ENCODE measurements at regions not wholly inside any gene's neighbourhood (a gene's known extent, or its start where the extent isn't known, plus 50 kb on each side); places are given as distances from the start of the nearest gene placed in this dataset.
A peak's percentile ranks its signal among the peaks of the same experiment; 100 is the strongest.
"Not testable (repeated sequence)": the region's sequence is repeated elsewhere in the genome, so short reads cannot be mapped to it uniquely, and the experiment has no call there.

DNA sequence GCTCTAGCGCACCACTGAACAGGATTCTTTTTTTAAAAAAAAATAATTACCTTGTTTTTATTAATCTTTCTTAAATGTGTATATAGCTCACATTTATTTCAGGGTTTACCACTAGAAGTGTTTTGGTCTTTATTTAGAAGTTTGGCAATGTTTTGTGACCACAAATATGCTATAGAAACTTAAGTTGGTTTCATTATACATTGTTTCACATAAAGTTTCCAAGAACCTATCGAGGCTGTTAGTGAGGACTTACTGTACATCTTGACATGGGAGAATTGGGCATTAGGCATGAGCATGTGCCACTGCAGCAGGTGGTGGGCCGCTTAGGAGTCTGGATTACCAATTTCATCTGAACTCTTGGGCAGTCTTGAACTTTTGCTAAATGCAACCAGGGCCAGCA lies 77.9 kb upstream of the TMEM164 start:
- ATAC-seq; DNase-seq; intact Hi-C loops (cut with micrococcal nuclease): not testable (repeated sequence)

DNA sequence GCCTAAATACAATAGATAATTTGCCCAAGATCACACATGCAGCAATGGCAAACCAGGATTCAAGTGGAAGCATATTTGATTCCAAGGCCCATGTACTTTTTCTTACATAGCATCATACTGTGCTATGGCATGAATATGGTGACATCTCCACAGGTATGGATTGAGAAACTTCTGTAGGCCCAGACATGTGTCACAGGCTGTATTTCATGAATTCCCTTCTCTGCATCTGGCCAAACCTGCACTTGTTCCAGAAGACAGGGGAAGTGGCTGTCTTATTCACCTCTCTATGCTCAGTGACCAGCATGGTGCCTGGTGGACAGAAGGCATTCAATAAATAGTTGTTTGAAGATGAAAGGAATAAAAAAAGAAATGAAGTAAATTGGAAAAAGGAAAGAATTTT lies 77.3 kb upstream of the TMEM164 start:
- DNase-seq (no peak), ATAC-seq (no peak)
- intact Hi-C loops (cut with micrococcal nuclease) = no loop called here

DNA sequence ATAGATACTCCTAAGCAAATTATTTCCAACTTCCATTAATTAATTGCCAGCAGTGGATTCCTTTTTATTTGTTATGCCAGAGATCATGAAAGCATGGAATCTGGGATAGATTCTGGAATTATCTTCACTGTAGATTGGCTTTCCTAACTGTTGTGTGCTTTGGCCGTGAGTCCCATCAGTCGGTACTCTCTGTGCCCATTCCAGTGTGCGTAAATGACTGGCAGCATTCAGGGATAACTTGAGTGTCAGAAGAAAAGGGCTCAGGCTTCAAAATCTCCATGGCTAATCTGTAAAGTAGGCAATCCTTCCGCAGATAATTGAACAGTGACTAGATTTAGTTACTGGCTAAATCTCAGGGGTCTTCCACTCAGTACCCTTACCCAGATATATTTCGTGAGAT lies 76.8 kb upstream of the TMEM164 start:
- intact Hi-C loops (cut with micrococcal nuclease) = no loop called here
- ATAC-seq (peak; percentile 50), DNase-seq (no peak)

DNA sequence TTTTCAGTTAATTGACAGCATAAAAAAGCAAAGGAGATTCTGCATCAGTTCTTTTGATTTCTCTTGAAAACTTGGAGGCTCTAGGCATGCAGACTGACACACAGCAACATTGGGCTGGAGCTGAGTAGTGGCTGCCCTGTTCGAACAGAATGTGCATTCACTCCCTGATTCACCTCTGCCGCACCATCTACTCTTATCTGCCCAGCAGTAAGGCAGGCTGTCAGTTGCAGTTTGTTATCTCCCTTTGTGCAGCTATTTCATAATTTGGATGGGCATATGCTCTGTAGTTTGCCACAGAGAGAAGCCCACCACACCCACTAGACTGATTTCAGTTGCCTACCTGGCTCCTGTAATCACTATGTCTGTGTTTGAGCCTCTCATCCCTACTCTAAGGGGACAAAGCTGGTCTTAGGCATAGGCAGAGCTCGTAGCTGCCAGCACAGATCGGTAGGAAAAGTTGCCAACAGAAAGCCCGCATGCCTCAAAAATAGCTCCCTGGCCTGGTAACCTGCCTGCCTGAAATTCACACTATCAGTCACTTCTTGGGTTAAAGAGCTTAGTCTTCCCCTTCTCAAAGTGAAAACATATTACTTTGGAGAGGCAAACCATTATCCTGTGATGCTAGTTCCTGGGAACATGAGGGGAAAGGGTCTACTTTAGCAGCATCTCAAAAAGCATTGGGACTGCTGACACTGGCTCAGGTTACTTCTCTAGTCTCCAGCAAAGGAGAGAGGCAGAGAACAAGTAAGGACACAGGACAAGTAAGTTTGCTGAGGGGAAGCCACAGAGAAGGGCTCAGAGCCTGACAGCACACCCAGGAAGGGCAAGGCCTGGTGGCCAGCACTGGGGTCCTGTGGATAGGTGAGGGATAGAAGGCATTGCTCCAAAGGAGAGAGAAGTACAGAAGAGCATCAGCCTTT lies 75.9 kb upstream of the TMEM164 start:
- DNase-seq (no peak), ATAC-seq (peak; percentile 86)
- intact Hi-C loops (cut with micrococcal nuclease) = no loop called here

DNA sequence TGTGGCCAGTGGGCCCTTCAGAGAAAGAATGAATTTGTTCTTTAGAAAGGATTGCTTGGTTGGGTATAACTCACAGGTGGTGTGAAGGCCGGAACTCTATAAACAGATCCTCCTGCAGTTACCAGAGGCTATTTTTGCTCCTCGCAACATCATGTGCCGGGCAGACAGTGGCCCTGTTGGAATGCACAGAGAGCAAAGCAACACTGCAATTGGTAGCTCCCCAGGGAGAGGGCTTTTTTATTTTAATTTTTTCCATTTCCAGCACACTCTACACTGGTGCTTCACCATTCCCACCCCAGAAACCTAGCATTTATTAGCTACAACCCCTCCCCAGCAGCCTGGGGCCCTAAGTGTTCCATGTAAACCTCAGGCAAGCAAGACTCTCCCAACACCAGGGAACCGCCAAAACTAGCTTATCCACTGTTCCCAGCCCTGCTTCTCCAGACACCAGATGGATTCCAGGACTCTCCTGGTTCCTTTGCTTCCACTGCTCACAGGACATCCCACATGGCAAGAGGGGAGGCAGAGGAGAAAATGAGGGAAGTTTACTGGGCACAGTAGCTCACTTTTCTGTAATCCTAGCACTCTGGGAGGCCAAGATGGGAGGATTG lies 75.1 kb upstream of the TMEM164 start:
- DNase-seq = peak; percentile 31
- intact Hi-C loops (cut with micrococcal nuclease) = no loop called here
- ATAC-seq = peak; percentile 93

DNA sequence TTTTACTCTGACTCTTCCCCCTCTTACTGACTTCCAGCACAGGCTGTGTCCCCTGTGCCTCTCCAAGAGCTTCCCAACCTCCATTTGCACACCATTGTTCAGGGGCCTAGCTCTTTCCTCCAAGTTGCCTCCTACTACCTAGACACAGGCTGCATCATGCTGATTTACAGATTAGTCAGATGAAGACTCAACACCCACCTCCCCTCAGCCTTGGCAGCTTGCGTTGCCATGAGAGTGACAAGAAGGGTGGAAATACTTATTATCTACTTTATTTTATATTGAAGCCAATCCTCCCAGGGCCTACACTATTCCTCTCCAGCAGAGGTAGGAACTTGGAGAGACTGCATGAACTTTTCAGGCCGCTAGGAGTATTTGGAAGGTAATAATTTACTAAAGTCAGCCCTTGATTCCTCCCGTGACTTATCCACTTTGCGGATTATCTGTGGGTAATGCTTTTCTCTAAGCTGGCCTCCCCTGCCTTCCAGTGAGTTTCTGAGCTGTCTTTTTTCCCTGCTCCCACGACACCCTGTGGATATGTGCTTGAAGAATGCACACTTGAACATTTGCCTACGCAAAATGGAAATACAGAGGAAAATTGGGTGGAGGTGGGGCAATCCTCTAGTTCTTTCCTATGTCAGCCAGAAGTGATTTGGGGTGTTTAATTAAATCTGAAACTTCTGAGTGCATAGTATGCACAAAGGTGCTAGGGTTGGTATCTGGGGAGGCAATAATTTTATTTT lies 74.1 kb upstream of the TMEM164 start:
- no peak for DNase-seq
- ATAC-seq = no peak
- intact Hi-C loops (cut with micrococcal nuclease) = no loop called here

DNA sequence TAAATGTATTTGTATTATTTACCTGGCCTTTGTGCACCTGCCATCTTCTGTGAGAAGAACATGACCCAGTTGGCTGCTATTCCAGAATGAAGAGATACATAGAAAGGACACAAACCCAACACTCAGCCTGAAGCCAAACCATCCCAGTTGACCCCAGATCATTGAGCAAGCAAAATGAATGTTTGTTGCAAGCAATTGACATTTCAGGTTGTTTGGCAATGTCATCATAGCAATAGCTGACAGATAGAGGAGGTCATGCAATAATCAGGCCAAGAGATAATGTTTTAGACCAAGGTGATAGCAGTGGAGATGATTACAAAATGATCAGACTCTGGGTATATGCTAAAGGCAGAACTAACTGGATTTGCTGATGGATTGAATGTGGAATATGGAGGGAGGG lies 71.2 kb upstream of the TMEM164 start:
- ATAC-seq (no peak), DNase-seq (no peak)
- intact Hi-C loops (cut with micrococcal nuclease) = no loop called here

DNA sequence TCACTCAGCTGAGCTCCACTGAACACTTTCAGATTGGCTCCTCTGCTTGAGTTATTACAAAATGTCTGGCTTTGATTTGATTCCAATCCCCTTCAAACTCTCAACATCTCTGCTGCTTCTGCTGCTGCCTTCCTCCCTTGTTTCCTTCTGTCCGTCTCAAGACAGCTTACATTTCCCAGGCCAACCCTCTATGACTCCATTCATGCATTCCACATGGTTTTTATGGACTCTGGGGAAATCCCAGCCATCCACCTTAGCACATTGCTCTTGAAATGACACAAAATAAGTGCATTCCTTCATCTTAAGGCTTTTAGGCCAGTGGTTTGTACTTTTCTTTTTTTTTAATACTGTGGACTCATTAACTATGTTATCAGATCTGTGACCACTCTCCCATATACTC lies 68.5 kb upstream of the TMEM164 start:
- intact Hi-C loops (cut with micrococcal nuclease) = no loop called here
- peak; percentile 68 for ATAC-seq

DNA sequence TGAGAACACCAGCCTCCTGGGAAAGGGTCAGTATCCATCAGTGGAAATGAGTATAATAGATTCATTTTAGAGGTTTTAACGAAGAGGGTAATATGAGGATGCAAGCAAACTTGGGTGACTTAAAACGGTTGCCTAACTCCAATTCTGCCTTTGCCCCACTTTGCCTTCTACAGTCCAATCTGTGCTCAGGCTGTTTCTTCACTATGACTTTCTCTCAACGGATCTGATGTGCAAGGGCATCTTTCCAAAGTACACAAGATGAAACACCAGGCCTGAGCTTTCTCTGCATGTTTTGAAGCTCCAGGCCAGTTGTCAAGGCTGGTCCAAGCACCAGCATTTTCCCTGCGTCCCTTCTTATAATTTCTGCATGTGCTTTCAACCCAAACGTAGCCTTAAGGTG lies 68.0 kb upstream of the TMEM164 start:
- intact Hi-C loops (cut with micrococcal nuclease) = no loop called here
- DNase-seq (no peak), ATAC-seq (peak; percentile 74)

More for the DNA sequence above, 68.5 kb upstream of the TMEM164 start:
- no peak for DNase-seq

DNA sequence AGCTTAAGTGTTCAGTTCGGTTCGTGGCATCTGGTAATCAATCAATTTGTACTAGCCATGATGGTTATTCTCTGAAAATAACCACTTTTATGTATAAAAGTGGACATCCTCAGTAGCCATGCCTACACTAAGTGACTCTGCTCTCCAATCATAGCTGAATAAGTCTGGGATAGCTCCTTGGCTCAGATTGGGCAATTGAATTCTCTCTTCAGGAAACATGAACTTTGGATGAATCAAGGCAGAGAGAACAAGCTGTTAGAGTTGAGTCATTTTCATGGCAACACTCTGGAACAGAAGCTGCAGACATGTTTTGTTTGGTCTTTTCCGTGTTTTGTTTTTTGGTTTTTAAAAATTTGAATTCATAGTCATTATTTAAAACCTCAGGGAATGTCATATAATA lies 66.8 kb upstream of the TMEM164 start:
- DNase-seq = no peak
- intact Hi-C loops (cut with micrococcal nuclease) = no loop called here
- peak; percentile 61 for ATAC-seq

DNA sequence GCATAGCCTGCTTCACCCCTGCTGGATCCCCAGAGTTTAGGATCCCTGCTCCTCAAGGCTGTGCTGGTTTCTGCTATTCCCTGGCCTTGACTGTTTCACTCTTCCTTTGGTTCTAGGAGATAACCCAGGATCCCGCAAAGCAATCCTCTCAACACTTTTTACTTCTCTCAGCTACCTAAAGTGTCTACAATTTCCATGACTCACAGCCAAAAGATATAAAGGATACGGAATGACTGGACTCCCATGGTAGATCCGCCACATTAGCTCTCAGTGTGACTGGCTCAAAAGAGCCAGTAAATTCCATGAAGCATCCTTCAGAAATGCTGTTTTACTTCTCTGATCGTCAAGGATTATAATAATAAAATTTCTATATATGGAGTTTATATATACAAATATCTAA lies 66.3 kb upstream of the TMEM164 start:
- no peak for DNase-seq
- ATAC-seq = no peak
- intact Hi-C loops (cut with micrococcal nuclease) = no loop called here

DNA sequence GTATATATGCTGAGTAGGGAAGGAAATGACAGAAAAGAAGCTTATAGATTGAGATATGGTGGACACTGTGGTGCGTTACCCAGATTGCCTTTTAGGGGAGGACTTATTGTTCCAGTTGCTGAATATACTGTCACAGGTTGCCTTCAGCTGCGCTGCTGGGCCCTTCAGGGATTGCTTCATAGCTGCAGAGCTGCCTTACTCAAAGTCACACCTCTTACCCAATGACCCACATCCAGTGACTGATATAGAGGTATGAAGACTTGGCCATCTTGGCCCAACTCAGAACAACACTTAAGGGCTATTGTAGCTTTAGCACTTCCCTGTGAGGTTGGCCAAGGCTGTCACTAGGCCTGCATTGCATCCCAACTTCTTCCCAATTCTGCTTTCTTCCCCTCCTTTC lies 63.4 kb upstream of the TMEM164 start:
- no peak for DNase-seq
- intact Hi-C loops (cut with micrococcal nuclease) = no loop called here
- ATAC-seq = no peak

DNA sequence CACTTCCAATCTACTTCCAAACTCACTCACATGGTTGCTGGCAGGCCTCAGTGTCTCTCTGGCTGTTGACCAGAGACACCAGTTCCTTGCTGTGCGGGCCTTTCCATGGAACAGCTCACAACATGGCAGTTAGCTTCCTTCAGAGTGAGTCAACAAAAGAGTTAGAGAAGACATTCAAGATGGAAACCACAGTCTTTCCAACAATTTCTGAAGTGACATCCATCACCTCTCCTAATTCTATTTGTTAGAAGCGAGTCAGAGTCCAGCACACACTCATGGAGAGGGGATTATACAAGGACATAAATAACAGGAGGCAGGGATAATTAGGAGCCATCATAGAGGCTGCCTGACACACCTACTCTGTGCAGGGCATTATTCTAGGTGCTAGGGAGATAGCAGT lies 62.5 kb upstream of the TMEM164 start:
- no peak for ATAC-seq
- intact Hi-C loops (cut with micrococcal nuclease) = no loop called here
- no peak for DNase-seq

DNA sequence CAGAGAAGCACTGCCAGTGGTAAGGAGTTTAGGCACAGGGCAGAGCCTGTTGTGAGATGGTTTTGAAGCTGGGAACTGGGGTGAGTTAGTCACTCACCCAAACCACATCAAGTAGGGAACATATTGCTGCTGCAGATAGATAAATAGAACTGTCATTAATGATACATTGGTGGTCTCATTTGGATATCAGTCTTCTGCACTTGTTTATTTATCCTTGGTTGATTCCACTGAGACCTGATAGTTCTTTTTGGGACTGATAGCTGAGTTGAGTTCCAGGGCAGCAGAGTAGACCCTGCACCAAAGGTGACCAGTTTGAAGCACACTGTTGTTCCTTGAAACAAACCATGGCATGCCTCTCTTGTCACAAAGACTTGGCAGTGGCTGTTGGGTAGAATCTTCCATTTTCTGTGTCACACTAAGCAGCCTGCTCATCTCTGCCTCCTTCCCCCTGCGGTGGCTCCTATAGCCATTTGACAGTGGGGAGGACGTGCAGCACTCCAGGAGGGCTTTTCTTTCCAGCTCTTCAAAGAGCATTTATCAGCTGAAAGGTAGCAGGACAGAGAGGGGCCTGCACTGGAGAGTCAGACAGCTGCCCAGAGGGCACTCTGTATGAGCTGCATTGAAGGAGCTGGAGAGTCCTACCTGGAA lies 59.7 kb upstream of the TMEM164 start:
- intact Hi-C loops (cut with micrococcal nuclease) = no loop called here
- no peak for DNase-seq
- no peak for ATAC-seq

DNA sequence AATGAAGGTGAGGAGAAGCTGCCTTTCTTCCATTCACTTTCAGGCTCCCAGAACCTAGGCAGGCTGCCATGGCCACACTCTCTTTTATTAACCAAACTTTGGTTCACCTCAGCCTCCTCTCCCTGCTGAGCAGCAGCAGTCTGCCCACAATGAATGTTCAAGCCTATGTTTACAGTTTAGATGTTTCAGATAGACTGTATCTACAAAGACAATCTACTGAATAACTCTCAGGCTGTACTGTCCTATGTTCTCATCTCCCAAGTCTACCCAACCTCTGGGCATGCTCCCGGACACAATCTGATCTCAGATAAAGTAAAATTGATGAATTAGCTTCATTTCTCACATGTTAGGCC lies 59.2 kb upstream of the TMEM164 start:
- DNase-seq (no peak), ATAC-seq (no peak)
- intact Hi-C loops (cut with micrococcal nuclease) = no loop called here

DNA sequence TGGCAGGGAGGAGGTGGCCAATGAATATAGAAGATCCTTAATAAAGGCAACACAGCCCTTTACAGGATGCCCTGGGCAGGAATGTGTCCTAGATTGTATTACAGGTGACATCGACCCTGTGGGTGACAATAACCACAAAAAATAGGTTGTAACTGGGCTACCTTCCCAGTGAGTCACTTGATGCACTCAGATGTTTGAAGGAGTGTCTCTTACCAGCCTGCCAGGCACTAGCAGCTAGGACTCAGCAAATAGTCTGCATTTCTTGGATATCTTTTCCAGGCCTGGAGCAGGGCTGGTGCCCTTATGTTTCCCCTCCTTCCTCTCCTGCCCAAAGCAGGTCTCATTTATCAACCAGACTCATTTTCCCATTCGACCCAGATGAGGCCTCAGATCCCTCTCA lies 50.9 kb upstream of the TMEM164 start:
- intact Hi-C loops (cut with micrococcal nuclease) = no loop called here
- no peak for DNase-seq
- peak; percentile 94 for ATAC-seq

DNA sequence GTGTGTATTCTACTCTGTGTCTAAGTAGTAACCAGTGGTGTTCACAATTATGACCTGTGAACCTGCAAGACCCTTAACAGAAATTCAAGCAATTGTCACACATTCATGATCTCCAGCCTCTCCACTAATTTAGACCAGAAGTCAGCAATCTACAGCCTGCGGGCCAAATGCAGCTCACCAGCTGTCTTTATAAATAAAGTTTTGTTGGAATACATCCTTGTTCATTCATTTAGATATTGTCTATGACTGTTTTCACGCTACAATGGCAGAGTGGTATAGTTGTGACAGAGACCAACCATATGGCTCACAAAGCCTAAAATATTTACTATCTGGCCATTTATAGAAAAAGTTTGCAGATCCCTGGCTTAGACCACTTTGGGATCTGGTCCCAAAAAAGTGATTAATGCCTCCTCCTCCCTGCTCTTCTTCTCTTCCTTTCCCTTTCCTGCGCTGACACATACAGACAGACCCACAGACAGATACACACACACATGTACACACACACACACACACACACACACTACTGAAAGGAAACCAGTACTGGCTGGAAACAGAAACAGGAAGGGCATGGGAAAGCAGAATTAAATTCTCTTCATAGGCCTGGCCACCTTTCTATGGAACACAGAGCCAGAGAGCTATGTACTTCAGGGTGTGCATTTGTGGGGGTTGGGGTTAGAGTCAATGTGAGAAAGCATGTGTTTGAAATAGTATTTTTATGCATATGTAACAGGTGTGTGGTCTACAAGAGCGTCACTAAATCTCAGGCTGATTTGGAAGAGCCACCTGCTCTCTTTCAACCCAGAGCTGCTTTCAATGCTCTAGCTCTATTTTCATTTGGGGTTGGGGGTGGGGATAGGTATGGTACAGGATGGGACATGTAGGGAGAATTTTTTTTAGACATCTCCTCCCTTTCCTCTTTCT lies 49.7 kb upstream of the TMEM164 start:
- intact Hi-C loops (cut with micrococcal nuclease) = no loop called here
- ATAC-seq = peak; percentile 24
- DNase-seq = no peak
